GM21367 (cell line): ENCODE measurements at regions not wholly inside any gene's neighbourhood (a gene's known extent, or its start where the extent isn't known, plus 50 kb on each side); places are given as distances from the start of the nearest gene placed in this dataset.
"Not testable (repeated sequence)": the region's sequence is repeated elsewhere in the genome, so short reads cannot be mapped to it uniquely, and the experiment has no call there.

Experiments used
- ATAC-seq: cut with Tn5 transposase; IDR thresholded peaks from one replicate; pipeline ENCODE4 v1.9.1; 2021; ENCODE audit not compliant: unreplicated experiment

DNA sequence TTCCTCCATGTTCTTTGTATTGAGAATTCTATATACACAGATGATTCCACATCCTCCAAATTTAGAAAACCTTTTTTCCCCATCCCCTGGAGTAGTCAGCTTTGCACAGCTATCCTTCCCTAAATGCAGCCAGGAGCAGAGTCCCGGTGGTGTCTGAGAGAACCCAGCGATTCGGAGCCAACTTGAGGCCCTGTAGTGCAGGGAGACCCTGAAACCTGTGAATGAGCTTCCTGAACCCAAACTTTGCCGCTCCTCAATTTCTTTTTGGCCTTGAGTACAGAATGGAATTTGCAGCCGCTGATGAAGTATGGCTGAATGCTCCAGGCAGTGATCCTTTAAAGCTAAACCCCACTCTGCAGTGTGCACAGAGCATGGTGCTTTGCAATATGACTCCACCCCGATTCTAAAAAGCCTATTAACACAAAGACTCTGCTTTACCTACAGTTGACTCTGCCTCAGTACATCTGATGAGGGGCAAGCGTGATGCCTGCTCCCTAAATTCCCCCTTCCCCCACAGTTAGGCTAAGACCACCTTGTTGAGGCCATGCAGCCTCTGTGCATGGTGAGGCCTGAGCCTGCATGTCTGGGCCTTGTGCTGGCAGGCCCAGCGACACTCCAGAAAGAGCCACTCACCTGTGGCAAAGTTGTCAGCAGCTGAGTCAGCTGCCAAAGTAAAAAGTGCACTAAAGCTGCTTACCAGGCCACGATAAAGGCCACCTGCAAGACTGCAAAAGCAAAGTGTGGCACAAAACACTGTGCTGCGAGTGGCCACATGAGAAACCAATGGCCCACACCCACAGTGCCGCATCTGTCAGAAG lies 82.1 kb downstream of the PLEKHG1 start:
- no peak for ATAC-seq

DNA sequence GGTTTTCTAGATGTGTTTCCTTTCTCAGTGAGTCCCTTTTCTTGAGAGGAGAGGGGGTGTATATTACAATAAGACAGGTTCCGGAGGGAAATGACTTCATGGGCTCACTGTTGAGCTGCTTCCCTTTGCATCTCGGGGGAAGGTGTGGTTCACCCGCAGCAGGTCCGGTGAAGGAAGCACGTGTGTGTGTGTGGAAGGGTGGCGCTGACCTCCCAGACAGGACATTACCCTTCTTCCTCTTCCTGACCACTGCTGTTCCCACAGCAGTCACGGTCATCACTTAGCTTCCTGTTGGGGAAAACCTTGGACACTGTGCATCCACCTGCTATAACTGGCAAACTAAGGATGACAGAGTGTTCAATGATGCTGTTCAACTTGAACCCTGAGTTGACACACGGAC lies 83.6 kb downstream of the PLEKHG1 start:
- ATAC-seq: no peak

DNA sequence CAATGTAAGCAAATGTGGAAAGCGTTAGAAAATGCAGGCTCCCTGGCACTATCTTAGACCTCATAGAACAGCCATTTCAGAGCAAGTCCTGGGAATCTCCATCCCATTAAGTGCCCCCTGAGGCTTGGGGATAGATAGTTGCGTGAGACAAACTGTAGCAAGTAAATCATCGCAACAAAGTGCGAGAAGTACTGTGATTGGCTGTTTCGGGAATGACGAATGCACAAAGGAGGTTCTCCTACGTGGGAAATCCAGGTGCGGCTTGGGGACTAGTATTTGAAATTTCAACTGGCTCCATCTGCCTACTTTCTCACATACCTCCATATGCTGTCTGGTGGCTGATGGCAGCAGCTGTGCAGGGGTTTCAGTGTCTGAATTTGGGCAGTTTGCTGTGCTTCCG lies 84.5 kb downstream of the PLEKHG1 start:
- no peak for ATAC-seq

DNA sequence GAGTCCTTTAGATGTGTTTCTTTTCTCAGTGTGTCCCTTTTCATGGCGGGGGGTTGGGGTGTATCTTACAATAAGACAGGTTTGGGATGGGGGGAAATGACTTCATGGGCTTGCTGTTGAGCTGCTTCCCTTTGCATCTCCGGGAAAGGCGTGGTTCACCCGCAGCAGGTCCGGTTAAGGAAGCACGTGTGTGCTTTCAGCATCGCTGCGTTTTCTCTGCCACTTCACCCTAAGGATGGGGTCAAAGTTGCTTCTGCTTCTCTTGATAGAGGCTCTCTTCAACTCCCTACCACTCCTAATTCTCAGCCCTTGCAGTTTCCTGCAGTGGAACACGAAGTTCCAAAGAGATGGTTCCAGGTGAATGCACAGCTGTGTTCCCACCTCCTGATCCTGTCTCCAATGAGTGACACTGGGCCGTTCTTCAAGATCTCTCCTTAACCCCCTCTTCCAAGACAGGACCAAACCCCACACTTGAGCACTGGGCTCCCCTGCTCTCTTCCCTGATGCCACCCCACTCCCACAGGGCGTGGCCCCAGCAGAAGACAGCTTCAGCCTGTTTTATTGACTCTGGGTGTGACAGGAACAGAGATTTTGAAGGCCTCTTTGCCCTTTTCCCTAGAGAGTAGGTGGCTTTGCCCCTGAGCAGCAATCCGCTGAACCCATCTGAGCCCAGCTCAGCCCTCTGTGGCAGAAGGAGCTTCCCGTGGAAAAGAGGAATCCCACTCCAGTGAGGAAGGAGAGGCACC lies 85.2 kb downstream of the PLEKHG1 start:
- ATAC-seq: no peak

DNA sequence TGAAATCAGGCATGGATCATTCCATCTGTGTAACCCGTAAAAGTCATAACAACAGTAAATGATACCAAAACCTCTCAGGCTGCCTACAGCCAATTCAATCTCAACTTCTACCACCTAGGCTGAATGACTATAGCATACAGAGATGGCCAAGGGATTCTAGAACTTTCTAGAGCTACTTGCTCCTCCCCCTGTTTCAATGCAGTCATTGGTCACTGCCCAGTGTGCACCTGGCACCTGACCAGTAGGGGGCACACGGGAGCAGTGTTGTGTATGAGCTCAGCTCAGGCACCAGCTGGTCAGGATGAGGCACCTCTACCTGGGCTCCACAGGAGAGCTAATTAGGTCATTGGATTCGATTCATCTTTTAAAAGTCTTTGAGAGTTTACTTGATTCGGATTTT lies 86.2 kb downstream of the PLEKHG1 start:
- peak; percentile 76 for ATAC-seq

DNA sequence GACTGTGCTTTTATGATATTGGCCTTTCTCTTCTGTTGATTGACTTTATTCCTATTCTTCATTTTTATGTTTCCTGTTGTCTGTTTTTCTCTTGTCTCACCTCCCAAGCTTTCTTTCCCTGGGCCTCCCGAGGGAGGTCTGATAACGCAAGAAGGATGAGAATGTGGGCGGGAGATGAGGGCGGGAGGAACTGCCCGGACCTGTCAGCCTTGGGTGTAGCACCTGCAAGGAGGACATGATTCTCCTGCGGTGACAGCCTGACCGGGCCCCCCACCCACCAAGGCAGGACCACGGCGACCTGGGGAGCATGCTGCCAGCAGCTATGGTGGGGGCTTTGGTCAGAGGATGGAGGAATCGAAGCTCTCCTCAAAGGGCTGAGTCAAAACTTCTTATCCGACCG lies 86.9 kb downstream of the PLEKHG1 start:
- no peak for ATAC-seq

DNA sequence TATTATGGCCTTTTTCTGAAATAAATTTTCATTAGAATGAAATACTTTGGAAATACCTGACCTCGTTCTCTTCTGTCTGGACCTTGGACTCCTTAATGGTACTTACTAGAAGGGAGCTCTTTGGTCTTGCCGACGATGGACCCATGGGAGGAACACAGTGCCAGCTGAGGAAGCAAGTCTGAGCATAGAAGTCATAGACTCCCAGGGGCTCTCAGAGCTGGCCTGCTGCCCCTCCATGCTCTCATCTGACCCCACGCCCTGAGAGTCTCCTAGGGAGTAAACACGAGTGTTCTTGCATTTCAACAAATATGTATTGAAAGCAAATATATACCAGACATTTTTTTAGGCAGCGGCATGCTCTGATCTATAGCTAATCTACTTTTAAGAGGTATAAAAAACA lies 87.8 kb downstream of the PLEKHG1 start:
- no peak for ATAC-seq

DNA sequence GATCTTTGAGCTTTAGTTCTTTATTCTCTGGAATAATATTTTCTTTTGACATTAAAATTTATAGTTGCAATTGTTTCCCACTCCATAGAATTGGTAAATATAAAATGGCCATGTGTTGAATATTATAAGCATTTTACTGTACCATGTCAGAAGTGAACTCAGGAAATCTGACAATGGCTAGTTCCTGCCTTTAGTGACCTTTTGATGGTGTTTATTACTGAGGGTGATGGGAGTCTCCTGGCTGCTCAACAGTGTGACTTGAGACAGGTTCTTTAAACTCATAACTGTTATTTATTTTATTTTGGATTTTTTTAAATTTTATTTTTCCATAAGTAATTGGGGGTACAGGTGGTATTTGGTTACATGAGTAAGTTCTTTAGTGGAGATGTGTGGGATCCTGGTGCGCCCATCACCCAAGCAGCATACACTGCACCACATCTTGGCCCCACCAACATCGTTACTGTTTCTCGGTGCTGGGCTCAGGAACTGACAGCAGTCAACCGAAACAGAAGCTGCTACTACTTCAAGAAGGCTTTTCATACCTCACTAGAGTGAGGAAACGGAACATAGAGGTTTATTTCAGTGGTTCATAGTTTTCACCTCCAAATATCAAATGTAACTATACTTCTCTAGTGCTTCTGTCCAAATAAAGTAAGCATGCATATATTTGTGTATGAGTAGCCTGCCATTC lies 90.4 kb downstream of the PLEKHG1 start:
- peak; percentile 60 for ATAC-seq

DNA sequence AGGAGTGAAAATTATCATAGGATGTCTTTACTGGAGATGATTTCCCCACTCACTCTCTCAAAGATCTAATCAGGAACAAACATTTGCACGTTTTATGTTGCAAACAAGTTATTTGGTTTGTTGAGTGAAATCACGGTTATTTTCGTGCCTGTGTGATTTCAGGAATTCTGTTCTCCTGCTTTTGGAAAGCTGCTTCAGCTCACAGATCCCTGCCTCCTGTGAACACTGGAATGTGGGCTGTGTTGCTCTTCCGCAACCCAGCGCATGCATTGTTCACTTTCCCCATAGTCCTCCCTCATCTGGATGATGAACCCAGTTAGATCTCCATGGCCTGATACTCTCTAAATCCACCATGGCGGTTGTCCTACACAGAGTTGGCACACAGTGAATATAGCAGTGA lies 91.0 kb downstream of the PLEKHG1 start:
- no peak for ATAC-seq

DNA sequence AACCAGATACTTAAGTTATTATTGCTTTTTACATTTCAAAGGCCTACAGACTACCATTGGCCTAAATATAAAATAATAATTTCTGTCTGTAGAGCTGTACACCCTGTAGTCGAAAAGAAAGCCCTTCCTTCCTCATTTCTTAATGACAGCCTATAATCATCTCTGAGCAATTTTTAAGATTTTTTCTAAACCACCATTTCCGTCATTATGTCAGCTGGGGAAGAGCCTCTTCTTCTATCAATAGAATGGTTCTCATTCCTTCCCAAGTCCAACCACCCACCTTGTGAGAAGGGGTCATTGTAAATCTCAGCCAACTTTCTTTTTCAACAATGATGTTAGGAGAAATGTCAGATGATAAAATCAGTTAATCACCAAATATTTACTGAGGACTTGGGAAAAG lies 91.8 kb downstream of the PLEKHG1 start:
- no peak for ATAC-seq

DNA sequence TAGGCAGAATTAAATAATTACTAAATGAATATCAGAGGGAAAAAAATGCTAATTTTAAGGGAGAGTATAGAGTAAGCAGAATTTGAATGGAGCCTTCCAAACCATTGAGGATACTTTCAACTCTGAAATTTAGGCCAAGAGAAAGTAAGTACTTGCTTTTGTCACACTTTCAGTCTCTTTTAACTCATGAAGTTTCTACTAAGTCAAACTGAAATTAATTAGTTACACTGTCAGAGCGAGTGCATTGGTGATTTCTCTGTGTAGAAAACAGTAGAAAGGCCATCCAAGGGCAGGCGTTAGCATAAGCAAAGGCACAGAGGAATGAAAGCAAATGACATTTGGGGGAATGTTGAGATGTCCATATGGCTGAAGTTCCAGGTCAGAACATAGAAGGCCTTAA lies 92.9 kb downstream of the PLEKHG1 start:
- ATAC-seq: peak; percentile 50

DNA sequence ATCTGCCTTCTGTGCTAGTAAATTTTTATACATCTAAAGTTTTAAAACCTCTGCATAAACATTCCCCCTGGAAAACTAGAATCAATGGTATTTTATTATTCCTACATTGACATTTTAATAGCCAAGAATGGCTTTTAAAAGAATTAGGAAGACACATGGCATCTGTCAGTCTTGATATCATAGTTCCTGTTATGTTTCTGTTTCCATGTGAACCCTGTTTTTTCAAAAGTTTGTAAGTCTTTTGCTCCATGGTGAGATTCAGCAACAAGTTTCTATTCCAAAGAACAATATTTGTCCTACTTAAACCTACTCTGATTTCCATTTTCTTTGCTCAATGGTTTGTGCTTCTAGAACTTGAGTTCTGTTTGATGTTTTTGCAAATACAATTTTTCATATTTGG lies 95.2 kb downstream of the PLEKHG1 start:
- ATAC-seq: no peak

DNA sequence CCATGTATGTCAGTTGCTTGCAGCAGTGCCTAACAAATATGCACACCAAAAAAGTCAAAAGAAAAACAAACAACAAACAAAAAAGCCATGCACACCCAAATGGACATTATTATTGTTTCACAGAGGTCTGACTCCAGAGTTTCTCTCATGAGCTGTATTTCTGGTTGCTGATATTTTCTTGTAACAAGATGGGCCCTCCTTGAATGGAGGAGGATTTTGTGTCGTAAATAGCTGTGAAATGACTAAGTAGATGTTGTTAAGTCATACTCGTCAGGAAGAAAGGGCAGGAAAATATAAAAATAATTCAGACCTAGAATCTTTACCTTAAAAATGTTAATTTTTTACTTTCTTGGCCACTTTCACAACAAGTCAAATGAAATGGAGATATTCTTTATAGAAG lies 96.0 kb downstream of the PLEKHG1 start:
- ATAC-seq: no peak

DNA sequence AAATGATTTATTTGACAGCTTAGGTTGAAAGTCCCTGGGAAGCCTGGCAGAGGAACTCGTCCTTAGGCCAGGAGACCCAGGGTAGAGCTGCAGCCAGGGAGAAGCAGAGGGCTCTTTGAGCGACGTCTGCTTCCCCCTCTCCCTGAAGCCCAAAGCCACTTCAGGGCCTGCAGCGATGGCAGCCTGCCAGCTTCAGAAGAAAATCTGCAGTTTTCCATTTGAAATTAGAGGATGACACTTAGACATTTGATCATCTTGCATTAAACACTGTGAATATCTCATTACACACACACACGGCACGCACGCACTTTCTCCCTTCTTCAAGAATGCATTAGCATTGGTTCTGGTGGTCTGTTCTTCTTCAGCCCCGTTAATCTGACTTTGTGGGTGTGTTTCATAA lies 96.5 kb downstream of the PLEKHG1 start:
- ATAC-seq: no peak

DNA sequence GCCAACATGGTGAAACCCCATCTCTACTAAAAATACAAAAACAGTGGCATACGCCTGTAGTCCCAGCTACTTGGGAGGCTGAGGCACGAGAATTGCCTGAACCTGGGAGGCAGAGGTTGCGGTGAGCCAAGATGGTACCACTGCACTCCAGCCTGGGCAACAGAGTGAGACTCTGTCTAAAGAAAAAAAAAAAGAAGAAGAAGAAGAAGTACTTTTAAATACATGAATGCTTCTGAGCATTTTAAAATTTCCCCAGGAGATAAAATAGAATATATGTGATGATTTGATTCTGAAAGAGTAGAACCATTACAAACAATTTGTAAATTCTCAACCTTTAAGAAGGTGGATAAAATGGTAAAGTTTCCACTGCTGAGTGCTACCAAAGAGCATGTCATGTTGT lies 97.2 kb downstream of the PLEKHG1 start:
- ATAC-seq: not testable (repeated sequence)

DNA sequence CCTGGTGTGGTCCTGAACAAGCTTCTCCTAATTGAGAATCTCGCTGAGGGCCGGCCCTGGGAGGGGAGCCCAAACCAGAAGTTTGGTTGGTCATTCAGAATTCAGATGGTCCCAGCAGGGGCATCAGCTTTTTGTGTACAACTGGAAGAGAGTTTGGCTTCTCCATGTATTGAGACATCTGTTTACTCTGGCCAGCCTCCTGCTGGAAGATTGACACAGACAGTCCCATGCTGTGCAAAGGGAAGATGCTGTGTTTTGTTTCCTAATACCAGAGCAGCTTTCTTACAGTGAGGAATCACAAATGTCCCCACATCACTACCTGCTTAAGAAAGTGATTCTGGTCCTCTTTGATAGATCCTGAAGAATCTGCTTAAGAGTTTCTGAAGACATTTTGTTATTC lies 97.8 kb downstream of the PLEKHG1 start:
- no peak for ATAC-seq

DNA sequence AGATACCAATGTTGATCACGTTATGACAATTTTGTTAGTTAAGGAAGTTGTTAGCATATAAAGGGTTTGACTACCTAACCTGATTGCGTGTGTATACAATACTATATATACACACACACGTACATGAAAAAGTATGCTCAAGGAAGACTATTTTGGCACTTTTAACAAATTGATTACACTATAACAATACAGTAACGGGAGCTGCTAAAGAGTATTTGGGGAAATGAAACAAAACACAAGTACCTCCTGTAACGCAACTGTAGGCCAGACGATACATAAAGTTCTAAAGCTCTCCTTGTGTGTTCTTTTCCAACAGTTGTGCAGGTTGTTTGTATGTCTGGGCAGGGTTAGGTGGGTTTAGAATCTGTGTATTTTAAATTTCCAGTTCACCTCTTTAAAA lies 98.7 kb downstream of the PLEKHG1 start:
- ATAC-seq: no peak

DNA sequence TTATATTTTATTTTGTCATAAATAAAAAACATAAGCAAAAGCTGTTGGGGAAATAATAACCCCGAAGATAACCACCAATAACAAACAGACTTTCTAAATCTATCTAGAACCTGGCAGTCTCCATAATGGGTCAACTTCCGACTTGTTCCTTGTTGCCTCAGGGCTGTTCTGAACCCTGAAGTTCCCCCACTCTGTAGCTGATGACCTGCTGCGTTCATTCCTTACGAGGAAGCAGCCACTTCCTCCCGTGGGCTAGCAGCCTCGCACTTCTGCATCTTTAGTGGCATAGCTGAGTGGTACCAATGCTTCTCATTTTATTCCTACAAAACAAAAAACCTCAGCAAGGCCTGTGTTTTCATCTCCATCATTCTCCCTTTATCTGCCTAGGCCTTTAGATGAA lies 103.0 kb downstream of the PLEKHG1 start:
- ATAC-seq: no peak

DNA sequence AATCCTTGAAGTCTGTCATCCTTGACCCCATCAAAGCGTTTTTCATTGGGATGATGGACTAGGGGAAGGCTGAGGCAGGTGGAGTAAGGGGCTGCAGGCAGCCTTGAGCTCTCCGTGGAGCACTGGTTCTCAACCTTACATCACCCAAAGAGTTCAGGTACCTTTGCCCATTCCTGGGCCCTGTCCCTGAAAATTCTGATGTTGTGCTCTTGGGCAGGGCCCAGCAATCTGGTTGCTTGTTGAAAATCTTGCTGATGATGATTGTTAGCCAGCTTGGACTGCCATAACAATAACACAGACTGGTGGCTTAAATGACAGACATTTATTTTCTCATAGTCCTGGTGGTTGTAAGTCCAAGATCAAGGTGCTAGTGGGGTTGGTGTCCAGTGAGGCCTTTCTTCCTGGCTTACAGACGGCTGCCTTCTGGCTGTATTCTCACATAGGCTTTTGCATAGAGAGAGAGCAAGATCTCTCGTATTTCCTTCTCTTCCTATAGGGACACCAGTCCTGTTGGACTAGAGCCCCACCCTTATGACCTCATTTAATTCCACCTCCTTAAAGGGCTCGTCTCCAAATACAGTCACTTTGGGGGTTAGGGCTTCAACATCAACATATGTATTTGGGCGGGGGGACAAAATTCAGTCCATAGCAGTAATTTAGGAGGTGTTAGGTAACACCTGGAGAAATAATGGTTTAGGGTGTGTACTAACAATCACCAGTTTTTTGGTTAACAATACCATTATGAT lies 104.9 kb downstream of the PLEKHG1 start:
- no peak for ATAC-seq

DNA sequence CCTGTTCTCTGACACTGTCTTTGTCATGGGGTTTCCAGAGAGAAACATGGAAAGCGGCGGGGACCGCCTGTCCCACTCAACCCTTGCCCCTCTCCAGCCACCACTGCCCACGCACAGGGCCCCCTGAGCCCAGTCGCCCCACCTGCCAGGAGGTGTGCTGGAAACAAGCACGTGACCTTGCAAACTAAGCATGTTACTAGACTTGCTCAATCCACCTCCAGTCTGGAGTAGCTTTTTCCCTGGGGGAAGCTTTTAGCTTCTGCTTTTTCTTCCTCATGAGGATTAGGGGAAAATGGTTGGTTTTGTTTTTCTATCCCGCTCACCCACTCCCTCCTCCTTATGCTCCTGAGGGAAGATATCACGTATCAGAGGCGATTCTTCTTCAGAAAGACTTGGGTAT lies 105.7 kb downstream of the PLEKHG1 start:
- ATAC-seq: no peak

DNA sequence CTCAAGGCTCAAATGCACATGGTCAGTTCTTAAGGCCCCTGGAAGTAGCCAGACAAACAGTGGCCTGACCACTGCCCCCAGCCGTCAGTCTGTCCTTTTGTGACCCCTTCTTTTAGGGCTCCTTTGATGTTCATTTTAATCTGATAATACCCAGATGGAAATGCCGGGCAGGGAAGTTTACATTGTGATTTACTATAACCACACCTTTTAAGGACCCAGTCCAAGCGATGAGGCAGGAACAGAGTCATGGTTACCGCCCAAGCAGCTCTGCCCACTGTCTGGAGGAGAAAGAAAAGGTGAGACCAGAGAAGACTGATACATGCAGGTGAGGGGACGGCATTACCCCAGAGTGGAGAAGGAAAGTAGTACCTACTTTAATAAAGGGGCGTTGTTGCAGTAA lies 110.6 kb downstream of the PLEKHG1 start:
- no peak for ATAC-seq
